GM12874 (cell line): ENCODE measurements at regions not wholly inside any gene's neighbourhood (a gene's known extent, or its start where the extent isn't known, plus 50 kb on each side); places are given as distances from the start of the nearest gene placed in this dataset.

Experiments
- CTCF ChIP-seq: IDR thresholded peaks from 2 replicates; pipeline ENCODE4 v1.5.1; 2011; ENCODE audit warnings: low read depth, mild to moderate bottlenecking, control low read depth, low read length, moderate library complexity; ENCODE audit not compliant: insufficient read depth

- TF ChIP-seq CTCF, result no peak
Observed at GRCh38 chr5:13529300-13529699, 415.2 kb downstream of the DNAH5 start.

- TF ChIP-seq CTCF, result no peak
Observed at GRCh38 chr5:13524936-13525335, 419.6 kb downstream of the DNAH5 start.

GRCh38 chr5:13519131-13519530, 425.4 kb downstream of the DNAH5 start:
- TF ChIP-seq CTCF, result no peak

- TF ChIP-seq CTCF, result no peak
Observed at GRCh38 chr5:13516195-13516594, 428.3 kb downstream of the DNAH5 start.

- TF ChIP-seq CTCF, result no peak
Observed at GRCh38 chr5:13511442-13511841, 433.0 kb downstream of the DNAH5 start.

- no peak for TF ChIP-seq CTCF
Observed at GRCh38 chr5:13510616-13511015, 433.9 kb downstream of the DNAH5 start.

GRCh38 chr5:13508559-13508958, 435.9 kb downstream of the DNAH5 start:
- no peak for TF ChIP-seq CTCF

- no peak for TF ChIP-seq CTCF
Observed at GRCh38 chr5:13505326-13505725, 439.2 kb downstream of the DNAH5 start.
